HG03159 (cell line): ENCODE measurements at regions not wholly inside any gene's neighbourhood (a gene's known extent, or its start where the extent isn't known, plus 50 kb on each side); places are given as distances from the start of the nearest gene placed in this dataset.

ENCODE experiments used
- ATAC-seq: cut with Tn5 transposase; IDR thresholded peaks from one replicate; pipeline ENCODE4 v1.9.1; 2021; ENCODE audit warnings: mild to moderate bottlenecking, moderate library complexity; ENCODE audit not compliant: unreplicated experiment

DNA sequence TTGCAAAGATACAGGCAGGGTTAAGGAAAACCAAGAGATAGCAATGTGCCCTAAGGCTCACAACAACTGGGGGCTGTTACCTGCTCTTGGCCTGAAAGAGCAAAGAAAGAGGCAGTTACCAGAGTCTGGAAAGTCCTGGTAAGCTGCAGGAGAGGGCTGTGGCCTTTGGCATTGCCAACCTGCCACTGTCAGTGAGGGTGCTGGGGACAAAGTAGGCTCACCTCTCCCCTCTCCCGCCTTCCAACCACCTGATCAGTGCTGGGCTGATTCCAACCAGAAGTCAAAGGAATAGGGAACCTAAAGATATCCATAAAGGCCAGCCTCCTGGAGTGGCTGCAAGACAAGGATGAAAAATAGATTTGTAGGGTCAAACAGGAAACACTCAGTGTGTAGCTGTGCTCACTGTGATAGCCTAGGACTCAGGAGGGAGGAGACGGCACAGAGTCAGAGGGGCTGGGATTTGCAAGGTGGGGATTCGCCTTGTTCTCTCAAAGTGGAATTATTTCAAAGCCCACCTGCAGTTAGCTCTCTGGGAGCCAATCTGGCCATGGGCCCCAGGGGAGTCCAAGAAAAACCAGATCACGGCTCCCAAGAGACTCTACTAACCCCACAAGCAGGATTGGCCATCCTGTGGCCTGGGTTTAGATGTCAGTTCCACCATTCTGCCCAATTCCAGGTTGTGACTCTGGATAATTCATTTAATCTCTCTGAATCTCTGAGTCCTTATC, 204.0 kb upstream of the BCL6 start:
- no peak for ATAC-seq

DNA sequence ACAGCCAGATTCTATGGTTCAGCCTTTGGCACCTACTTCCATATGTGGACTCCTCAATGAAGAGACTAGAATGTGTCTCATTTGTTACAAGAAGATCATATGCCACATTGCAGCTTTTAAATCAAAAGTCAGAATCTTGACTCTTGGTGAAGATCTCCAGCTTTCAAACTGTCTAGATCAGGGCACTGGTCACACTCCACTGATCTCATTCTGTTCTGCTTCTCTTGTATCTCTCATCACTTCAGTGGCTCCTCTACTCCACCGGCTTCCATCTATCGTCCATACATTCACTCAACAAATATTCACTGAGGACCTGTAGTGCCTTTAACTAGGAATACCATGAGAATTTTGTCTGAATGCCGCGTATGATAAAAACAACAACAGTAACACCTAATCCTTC, 203.3 kb upstream of the LPP start:
- no peak for ATAC-seq

GRCh38 chr3:187951452-187952190, 202.3 kb upstream of the LPP start:
- no peak for ATAC-seq

DNA sequence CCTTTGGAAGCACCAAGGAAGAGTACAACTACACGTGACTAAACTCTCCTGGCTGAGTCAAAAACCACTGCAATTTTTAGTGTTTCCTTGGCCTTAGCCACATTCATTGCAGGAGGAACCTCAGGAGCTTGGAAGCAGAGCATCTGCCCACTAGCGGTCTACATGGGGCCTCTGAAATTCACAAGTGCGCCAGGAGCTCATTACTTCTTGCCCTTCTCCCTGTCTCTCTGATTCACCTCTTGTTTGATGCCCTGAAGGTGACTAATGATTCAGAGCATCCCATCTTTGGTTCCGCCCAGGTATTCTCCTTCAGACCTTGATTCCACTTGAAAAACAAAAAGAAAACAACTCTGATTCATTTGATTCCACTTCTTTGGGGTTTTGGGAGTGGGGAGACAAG, 201.1 kb upstream of the LPP start:
- ATAC-seq, result no peak

DNA sequence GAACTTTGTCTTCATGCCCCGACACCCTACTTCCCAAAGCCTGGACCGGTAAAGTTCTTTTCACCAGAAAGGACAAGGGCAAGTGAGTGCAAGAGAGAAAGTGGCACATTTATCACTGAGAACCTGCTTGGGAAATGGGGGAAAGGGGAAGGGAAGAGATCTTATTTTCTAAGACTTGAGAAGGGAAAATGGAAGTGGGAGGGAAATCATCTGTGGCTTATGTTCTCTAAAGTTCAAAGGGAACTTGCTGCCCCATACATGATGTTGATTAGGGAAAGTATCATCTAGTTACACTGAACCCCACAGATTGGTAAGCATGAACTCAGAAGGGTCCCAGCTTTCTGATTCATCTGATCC, 199.5 kb upstream of the LPP start:
- no peak for ATAC-seq

DNA sequence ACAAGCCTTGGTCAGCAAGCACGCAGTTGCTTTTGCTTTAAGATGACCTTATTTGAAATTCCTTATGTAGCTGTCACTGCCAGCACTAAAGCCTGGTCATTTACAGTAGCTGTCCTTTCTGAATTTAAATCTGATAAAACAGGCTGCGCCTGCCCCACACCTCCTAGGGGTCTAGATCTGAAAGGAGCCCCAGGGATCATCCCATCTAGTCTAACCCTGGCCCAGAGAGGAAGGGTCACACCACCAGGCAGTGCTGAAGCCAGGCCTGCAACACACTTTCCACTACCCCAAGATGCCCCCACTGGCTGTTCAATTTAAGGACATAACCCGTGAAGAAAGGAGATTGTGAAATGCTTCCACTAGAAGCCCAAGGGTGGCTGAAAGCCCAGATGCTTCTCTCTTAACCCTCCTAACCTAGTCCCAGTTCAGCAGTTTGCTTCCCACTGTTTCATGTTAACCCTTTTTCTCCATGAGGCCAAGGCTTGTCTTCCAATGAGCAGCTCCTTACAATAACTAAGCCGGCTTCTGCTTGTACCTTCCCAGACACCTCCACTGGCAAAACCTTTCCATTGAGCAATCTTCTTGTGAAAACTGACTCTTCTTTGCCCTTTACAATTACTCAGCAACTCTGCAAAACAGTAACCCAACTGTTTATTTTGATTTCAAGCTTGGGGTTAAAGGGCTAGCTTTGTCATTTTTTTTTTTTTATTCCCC, 198.9 kb upstream of the LPP start:
- ATAC-seq, result no peak

- no peak for ATAC-seq
These were observed 198.4 kb upstream of the LPP start for GRCh38 chr3:187955587-187955952.

DNA sequence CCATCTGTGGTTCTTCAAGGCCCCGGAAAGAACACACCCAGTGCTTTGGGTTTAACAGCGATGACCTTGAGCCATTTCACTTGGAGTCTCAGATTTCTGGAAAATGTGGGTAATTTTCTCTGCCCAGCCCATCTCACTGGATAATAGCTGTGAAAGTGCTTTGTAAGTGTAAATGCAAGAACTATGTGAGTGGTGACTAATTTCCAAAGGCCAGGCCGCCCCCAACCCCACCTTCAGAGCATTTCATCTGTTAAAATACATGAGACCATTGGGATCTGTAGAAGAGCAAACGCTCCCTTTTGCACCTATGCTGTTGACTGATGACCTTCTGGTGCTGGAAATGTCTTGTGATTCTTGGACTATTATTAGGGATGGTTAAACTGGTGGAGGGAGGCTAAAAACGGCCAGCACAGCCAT, 196.8 kb upstream of the LPP start:
- ATAC-seq, result no peak

DNA sequence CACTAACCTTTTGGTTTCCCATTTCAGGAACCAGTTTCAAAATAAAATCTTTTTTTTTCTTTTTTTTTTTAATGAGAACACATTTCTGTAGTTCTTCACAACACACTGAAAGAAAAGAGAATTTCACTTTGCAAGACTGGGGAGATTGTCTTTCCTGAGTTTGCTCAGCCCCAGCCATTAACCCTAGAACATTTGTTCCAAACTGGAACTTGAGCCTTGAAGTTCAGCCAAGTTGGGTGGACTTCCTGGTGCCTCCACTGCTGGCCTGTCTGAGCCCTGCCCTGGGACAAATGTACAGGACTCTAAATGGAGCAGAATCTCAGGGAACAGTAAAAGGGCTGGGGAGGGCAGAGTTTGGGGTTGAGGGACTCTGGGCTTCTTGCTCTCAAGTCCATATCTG, 196.4 kb upstream of the LPP start:
- no peak for ATAC-seq

DNA sequence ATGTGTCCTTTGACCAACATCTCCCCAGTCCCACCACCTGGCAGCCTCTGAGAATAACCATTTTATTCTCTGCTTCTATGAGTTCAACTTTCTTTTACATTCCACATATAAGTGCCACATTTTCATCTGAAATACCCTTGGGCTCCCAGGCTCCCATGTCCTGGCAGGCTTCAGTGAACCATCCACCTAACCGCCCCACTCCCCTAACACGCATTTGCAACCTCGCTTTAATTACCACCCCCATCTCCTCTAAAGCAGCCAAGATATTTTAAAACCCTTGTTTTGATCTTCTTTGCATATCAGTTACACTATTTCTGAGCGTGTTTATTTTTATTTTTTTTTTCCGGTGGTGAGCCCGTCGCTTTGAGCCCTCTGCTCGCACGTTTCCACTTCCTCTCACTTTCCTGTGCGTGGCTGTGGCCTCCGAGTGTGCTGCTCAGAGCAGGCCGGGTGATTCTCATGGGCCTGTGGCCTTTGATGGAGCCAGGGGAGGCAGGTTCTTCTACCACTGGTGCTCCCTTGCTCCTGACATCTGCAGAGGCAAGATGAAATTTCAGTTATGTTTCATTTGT, 195.4 kb upstream of the LPP start:
- ATAC-seq, result no peak

DNA sequence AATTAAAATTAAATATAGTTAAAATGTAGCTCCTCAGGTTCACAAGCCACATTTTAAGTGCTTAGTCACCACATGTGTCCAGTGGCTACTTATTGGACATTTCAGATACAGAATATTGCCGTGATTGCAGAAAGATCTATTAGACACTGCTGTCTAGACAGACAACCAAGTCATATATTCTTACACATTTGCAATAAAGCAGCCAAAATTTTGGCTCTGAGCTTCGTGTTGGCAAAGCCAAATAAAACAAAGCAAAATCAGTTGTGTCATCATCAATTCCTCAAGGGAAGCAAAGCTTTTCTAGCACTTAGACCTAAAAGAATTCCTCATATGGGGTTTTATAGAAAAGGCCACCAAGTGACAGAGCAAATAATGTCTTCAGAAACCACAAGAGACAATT, 193.1 kb upstream of the LPP start:
- no peak for ATAC-seq

DNA sequence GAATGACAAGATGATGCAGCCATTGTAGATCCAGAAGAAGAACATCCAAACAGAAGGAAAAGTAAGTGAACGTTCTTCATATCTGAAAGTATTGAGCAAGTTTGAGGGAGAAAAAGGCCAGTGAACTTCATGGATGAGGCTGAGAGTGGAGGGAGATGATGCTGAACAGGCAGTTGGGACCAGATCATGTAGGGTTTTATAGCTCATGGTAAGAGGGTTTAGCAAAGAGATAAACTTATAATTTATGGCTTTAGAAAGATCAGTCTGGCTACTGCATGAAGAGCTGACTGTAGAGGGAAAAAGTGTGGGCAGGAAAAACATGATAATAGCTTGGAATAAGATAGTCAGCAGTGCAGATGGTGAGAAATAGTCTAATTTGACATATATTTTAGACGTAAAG, 192.6 kb upstream of the LPP start:
- ATAC-seq, result no peak

GRCh38 chr3:187963003-187963676, 190.8 kb upstream of the LPP start:
- ATAC-seq, result no peak

- no peak for ATAC-seq
These were observed 190.1 kb upstream of the LPP start for GRCh38 chr3:187963677-187964385.

- no peak for ATAC-seq
These were observed 189.2 kb upstream of the LPP start for GRCh38 chr3:187964760-187965159.

DNA sequence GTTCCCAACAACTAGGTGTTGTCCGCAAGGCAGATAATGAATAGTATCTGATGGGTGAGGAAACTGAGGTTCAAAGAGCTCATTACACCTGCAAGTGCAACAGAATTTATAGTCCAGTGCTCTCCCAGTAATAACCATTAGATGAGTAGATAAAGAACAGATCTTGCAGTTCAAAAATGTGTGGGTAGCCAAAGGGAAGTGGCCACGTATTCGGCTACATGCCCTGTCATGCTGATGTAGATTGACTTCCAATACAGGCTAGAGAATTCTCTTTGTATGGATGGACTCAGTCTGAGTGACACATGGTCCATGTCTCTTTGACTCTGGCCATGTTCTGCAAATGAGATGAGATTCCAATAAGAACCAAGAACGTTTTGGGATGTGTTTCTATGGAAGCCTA, 187.9 kb upstream of the LPP start:
- ATAC-seq, result no peak

DNA sequence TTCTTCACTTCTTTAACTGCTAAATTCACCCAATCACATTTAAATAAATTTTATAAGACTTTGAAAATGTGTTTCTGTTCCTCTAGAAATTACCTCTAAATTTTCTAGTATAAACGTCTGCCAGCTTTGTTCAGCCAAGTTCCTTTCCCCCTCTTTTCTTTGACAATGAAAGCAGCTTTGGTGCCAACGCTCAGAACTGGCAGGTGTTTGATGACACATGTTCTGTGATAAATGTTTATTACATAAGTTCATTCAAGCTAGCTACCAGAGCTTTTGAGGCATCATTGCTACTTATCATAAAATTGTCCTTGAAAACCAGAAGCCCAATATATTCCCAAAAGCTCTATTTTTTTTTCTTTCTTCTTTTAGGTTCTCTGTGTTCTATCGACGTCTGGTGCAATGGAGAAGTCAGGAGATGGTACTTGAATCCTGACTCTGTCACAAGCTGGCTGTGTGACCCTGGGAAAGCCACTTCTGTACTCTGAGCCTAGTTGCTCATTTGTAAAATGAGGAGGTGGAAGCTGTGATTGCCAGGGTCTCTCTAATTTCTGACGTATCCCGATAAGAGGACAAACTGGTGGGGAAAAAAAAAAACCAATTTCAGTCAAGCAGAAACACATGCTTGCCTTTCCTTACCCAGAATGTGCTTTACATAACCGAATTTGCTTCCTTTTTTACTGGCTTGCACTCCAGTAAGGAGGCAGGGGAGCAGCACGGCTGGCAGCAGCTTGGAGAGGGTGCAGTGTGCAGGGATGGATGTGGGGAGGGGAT, 187.1 kb upstream of the LPP start:
- ATAC-seq, result no peak

- no peak for ATAC-seq
These were observed 186.0 kb upstream of the LPP start for GRCh38 chr3:187967993-187968392.

- no peak for ATAC-seq
These were observed 184.9 kb upstream of the LPP start for GRCh38 chr3:187968883-187969580.
